Suprapubic skin (tissue), 4 donors: ENCODE measurements at regions not wholly inside any gene's neighbourhood (a gene's known extent, or its start where the extent isn't known, plus 50 kb on each side); places are given as distances from the start of the nearest gene placed in this dataset.

Source experiments
- DNase-seq, 2 donors: peaks; one replicate each; pipeline ENCODE4 v3.0.0-alpha.2; 2019; ENCODE audit warnings: low spot score in 2 of 2
- H3K27ac ChIP-seq: fragments of 200-600 bp; sonication (generic); one replicate; pipeline ENCODE4 v1.5.1; 2019
- H3K27me3 ChIP-seq: fragments of 200-600 bp; sonication (generic); one replicate; pipeline ENCODE4 v1.5.1; 2019
- H3K36me3 ChIP-seq: fragments of 200-600 bp; sonication (generic); one replicate; pipeline ENCODE4 v1.5.1; 2019
- H3K4me1 ChIP-seq: fragments of 200-600 bp; sonication (generic); one replicate; pipeline ENCODE4 v1.5.1; 2019
- H3K4me3 ChIP-seq: fragments of 200-600 bp; sonication (generic); one replicate; pipeline ENCODE4 v1.5.1; 2019; ENCODE audit warnings: mild to moderate bottlenecking
- H3K9me3 ChIP-seq: fragments of 200-600 bp; sonication (generic); one replicate; pipeline ENCODE4 v1.5.1; 2019
- CTCF ChIP-seq, 2 donors: fragments of 200-600 bp in 1 of 2; fragments of 450-650 bp in 1 of 2; sonication (generic) in 1 of 2; IDR thresholded peaks; one replicate each; pipeline ENCODE4 v1.5.1; 2016 to 2019; ENCODE audit warnings: antibody characterized with exemption in 2 of 2, mild to moderate bottlenecking in 1 of 2, moderate library complexity in 1 of 2
- EP300 ChIP-seq: sonication (generic); formaldehyde crosslinking; IDR thresholded peaks from one replicate; pipeline ENCODE4 v1.6.1; 2017; ENCODE audit warnings: antibody characterized with exemption
- POLR2A ChIP-seq, 2 donors: fragments of 450-650 bp; IDR thresholded peaks; one replicate each; pipeline ENCODE4 v1.6.1; 2017; ENCODE audit warnings: antibody characterized with exemption in 2 of 2, mild to moderate bottlenecking in 2 of 2, moderate library complexity in 2 of 2
- POLR2AphosphoS5 ChIP-seq, 3 donors: sonication (generic); formaldehyde crosslinking; IDR thresholded peaks; one replicate each; pipeline ENCODE4 v1.6.1; 2017; ENCODE audit warnings: antibody characterized with exemption in 3 of 3
- WGBS: methylation state at CpG from one replicate; pipeline ENCODE4 v1.1.5; 2018; 5-methylcytosine and 5-hydroxymethylcytosine counted together

GRCh38 chr12:66744956-66745383, 66.1 kb upstream of the GRIP1 start:
- TF ChIP-seq EP300 (no peak), POLR2A (IDR thresholded peaks at IDR 0.05) (no peak), CTCF (IDR thresholded peaks at IDR 0.05) (no peak), POLR2AphosphoS5 (IDR thresholded peaks at IDR 0.05) (no peak)
- no peak overlapping the region for H3K27ac ChIP-seq
- WGBS = 59% methylated on average over 3 of the region's 3 CpGs
- no peaks in the 10 kb centered on the region for H3K36me3 ChIP-seq
- peaks cover 2% of the 10 kb centered on the region for H3K4me1 ChIP-seq
- no peak for DNase-seq
- no peak overlapping the region for H3K4me3 ChIP-seq
- no peaks in the 10 kb centered on the region for H3K27me3 ChIP-seq
- H3K9me3 ChIP-seq = no peaks in the 10 kb centered on the region

DNA sequence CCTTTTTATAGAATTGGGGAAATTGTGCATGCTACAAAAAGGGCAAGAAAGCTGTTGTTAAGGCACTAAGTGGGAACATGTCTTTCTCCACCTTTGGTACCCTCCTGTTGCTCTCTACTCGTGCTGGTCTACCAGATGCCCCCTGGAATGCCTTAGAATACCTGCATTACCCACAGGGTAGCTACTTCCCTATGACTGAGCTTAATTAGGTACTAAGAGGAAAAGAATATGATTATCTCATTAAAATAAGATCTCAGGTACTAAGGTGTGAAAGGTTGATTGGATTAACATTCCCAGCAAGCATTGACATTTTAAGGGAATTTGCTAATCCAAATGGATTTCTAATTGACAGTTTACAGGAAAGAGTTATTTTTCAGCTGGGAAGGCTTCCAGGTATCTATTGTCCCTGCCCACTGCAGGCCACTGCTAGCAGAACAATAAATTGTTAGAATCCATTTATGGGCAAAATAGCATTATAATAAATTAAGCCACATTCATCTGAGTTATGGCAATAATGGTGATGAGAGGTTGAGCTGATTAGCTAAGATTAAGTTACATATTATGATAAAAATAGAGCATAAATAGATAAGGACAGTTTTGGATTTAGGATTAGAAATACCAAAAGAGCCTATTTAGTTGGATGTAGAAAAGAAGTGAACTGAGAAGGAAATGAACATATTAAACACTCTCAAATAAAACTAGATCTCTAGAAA, 67.8 kb upstream of the GRIP1 start:
- 79% methylated on average over 1 of the region's 1 CpG for WGBS
- TF ChIP-seq POLR2AphosphoS5 (IDR thresholded peaks at IDR 0.05) (no peak), POLR2A (IDR thresholded peaks at IDR 0.05) (no peak), EP300 (no peak), CTCF (IDR thresholded peaks at IDR 0.05) (no peak)
- Histone ChIP-seq H3K27me3 (no peaks in the 10 kb centered on the region), H3K9me3 (no peaks in the 10 kb centered on the region), H3K27ac (no peak overlapping the region), H3K36me3 (no peaks in the 10 kb centered on the region), H3K4me3 (no peak overlapping the region), H3K4me1 (no peaks in the 10 kb centered on the region)
- DNase-seq = no peak

GRCh38 chr12:66751432-66752113, 72.7 kb upstream of the GRIP1 start:
- no peaks in the 10 kb centered on the region for H3K27me3 ChIP-seq
- WGBS = 91% methylated on average over 1 of the region's 1 CpG
- no peak for DNase-seq
- H3K9me3 ChIP-seq = no peaks in the 10 kb centered on the region
- H3K4me3 ChIP-seq = no peak overlapping the region
- no peaks in the 10 kb centered on the region for H3K36me3 ChIP-seq
- TF ChIP-seq CTCF (IDR thresholded peaks at IDR 0.05) (no peak), POLR2AphosphoS5 (IDR thresholded peaks at IDR 0.05) (no peak), EP300 (no peak), POLR2A (IDR thresholded peaks at IDR 0.05) (no peak)
- no peaks in the 10 kb centered on the region for H3K4me1 ChIP-seq
- H3K27ac ChIP-seq = no peak overlapping the region

DNA sequence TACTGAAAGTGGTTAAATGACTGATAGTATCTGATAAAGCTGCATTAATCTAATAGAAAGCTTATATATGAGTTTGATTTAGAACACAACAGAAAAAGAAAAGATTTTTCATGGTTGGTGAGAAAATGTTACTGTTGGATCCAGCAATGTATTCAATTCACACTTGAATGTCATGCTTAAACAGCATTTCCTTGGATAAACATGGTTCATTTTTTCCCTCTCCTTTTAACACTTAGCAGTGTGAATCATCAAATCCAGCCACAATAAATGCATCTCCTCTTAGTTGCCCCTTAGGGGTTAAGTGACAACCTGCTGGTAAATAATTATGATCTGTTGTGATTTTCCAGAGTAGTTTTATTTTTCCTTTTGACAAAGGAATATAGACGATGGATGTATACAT, 74.9 kb upstream of the GRIP1 start:
- Histone ChIP-seq H3K4me1 (no peaks in the 10 kb centered on the region), H3K27me3 (no peaks in the 10 kb centered on the region), H3K9me3 (no peaks in the 10 kb centered on the region), H3K4me3 (no peak overlapping the region), H3K36me3 (no peaks in the 10 kb centered on the region), H3K27ac (no peak overlapping the region)
- no peak for DNase-seq
- 67% methylated on average over 1 of the region's 1 CpG for WGBS
- no peak for TF ChIP-seq CTCF (IDR thresholded peaks at IDR 0.05)
- TF ChIP-seq POLR2AphosphoS5 (IDR thresholded peaks at IDR 0.05) = no peak
- no peak for TF ChIP-seq POLR2A (IDR thresholded peaks at IDR 0.05)
- no peak for TF ChIP-seq EP300

DNA sequence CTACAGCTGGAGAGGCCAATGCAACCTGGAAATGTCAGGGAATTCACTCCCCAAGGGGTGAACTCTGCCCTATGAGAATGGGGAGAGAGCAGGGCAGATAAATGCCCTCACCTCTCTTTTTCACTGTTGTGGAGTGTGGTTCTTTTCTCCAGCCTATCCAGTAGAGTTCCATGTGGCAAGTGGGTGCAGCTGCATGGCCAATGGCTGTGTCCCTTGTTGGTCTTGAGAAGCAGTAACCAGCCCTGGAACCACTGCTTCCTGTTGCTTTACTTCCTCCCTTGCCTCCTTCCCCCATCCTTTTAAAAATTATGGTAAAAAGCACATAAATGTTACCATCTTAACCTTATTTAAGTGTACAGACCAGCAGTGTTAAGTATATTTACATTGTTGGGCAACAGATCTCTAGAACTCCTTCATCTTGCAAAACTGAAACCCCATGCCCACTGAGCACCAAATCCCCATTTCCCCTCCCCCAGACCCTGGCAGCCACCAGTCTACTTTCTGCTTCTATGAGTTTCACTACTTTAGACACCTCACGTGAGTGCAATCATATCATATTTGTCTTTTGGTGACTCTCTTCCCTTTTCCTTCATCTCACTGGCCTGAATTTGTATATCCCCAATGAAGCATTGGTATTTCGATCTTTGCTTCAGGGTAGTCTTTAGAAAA, 77.0 kb upstream of the GRIP1 start:
- Histone ChIP-seq H3K36me3 (no peaks in the 10 kb centered on the region), H3K4me3 (no peak overlapping the region), H3K27ac (no peak overlapping the region), H3K9me3 (no peaks in the 10 kb centered on the region), H3K27me3 (no peaks in the 10 kb centered on the region), H3K4me1 (no peaks in the 10 kb centered on the region)
- TF ChIP-seq POLR2AphosphoS5 (IDR thresholded peaks at IDR 0.05) (no peak), POLR2A (IDR thresholded peaks at IDR 0.05) (no peak)
- DNase-seq = no peak
- WGBS = 89% methylated on average over 2 of the region's 2 CpGs
